ENCODE measurements at regions not wholly inside any gene's neighbourhood (a gene's known extent, or its start where the extent isn't known, plus 50 kb on each side); places are given as distances from the start of the nearest gene placed in this dataset.

- TF ChIP-seq YY1 (IDR thresholded peaks at IDR 0.05; ENCODE audit: insufficient read depth, insufficient read length) (no peak), ZNF274 (IDR thresholded peaks at IDR 0.05; ENCODE audit: low read depth, low read length) (no peak)
Observed at GRCh38 chr6:139712830-139713229, 338.4 kb upstream of the CITED2 start.
